SK-N-SH (cell line): ENCODE measurements at regions not wholly inside any gene's neighbourhood (a gene's known extent, or its start where the extent isn't known, plus 50 kb on each side); places are given as distances from the start of the nearest gene placed in this dataset.

Source experiments
- CTCF ChIP-seq: fragments of 200-600 bp; sonication (generic); IDR thresholded peaks from 2 replicates; pipeline ENCODE4 v1.6.1; 2017; ENCODE audit warnings: antibody characterized with exemption, mild to moderate bottlenecking, moderate library complexity
- EZH2phosphoT487 ChIP-seq: fragments of 200-600 bp; sonication (generic); IDR thresholded peaks from 2 replicates; pipeline ENCODE4 v1.6.1; 2017; ENCODE audit warnings: low read depth, mixed run types, mild to moderate bottlenecking, antibody characterized with exemption, moderate library complexity, borderline replicate concordance
- POLR2AphosphoS5 ChIP-seq: IDR thresholded peaks from 2 replicates; pipeline ENCODE4 v1.6.1; 2012; ENCODE audit warnings: low read depth, low read length
- RAD21 ChIP-seq: IDR thresholded peaks from 2 replicates; pipeline ENCODE4 v1.6.1; 2012; ENCODE audit warnings: mild to moderate bottlenecking, low read length

- TF ChIP-seq RAD21 (no peak), POLR2AphosphoS5 (no peak), EZH2phosphoT487 (no peak), CTCF (no peak)
Measured at GRCh38 chr9:118100529-118101419, 396.6 kb downstream of the TLR4 start.
